ENCODE measurements at regions not wholly inside any gene's neighbourhood (a gene's known extent, or its start where the extent isn't known, plus 50 kb on each side); places are given as distances from the start of the nearest gene placed in this dataset.

DNA sequence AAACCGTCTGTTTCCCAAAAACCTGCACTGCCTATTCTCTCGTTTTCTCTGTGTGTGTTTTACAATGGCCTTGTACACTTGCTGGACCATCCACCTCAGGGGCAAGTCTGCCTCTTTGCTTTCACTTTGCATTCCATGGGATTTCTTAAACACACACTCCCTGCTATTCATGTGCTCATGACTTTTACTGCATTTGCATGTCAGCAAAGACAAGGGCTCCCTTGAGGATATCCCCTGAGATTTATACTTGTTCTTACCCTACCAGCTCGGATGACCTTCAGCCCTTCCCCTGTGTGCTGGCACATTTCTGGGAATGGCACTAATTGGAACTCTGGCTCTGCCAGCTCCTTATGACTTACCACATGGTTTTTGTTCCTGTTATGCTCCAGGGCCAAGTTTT, 386.9 kb downstream of the AMY1C start:
- Histone ChIP-seq H2BK12ac (ENCODE audit: low read length in 2 of 2) (no peak overlapping the region), H2AFZ (ENCODE audit: low read depth, low read length) (no peak overlapping the region), H3K9me3 (ENCODE audit: control insufficient read depth, low read length) (no peaks in the 10 kb centered on the region), H2AK5ac (ENCODE audit: low read length, severe bottlenecking) (no peak overlapping the region), H3K36me3 (ENCODE audit: control insufficient read depth in 1 of 2, insufficient read depth in 2 of 2, low read depth in 1 of 2, low read length in 2 of 2) (no peaks in the 10 kb centered on the region), H3K4me3 (ENCODE audit: insufficient read depth in 1 of 2, low read depth in 1 of 2, low read length in 2 of 2) (no peak overlapping the region), H2BK120ac (ENCODE audit: low read depth, low read length) (no peak overlapping the region), H3K4ac (ENCODE audit: low read depth in 1 of 2, low read length in 2 of 2) (no peak overlapping the region), H3K4me2 (ENCODE audit: low read length, poor library complexity, severe bottlenecking) (no peak overlapping the region), H3K4me1 (ENCODE audit: control insufficient read depth, insufficient read depth, low read depth, low read length) (no peaks in the 10 kb centered on the region), H4K8ac (ENCODE audit: low read length) (no peak overlapping the region), H2BK5ac (ENCODE audit: low read depth, low read length, poor library complexity, severe bottlenecking) (no peak overlapping the region), H4K91ac (ENCODE audit: low read length) (no peak overlapping the region), H2BK15ac (ENCODE audit: low read depth, poor library complexity, severe bottlenecking) (no peak overlapping the region), H3K23ac (ENCODE audit: low read length in 2 of 2) (no peak overlapping the region), H3K79me1 (replicated peaks; ENCODE audit: low read length, poor library complexity, severe bottlenecking) (no peaks in the 10 kb centered on the region), H3K14ac (ENCODE audit: low read length in 2 of 2) (no peak overlapping the region), H3K9ac (ENCODE audit: low read length) (no peak overlapping the region), H3K27me3 (ENCODE audit: control insufficient read depth in 1 of 2, insufficient read depth in 1 of 2, low read length in 2 of 2) (no peaks in the 10 kb centered on the region), H3K18ac (ENCODE audit: low read depth in 1 of 2, low read length in 2 of 2) (no peak overlapping the region), H3K27ac (ENCODE audit: low read length, poor library complexity, severe bottlenecking) (no peak overlapping the region)
- 70% methylated on average over 3 of the region's 3 CpGs for WGBS
- no peak for DNase-seq

DNA sequence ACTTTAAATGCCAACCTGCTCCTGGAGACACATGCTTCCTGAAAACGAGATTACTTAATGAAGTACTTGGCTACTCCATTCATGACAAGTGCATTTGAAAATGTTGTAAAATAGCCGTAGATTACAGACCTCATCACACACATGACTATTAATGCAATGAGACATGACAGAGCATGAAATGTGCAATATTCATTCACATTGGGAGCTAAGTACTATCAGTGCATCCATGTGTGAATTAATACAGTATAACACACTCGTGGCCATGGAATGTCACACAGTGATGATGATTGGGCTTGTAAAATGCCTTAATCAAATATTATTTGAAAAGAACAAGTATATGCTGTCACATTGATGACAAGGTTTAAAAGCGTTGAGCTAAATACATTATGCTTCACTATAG, 407.0 kb downstream of the AMY1C start:
- Histone ChIP-seq H4K8ac (ENCODE audit: low read length) (no peak overlapping the region), H2AK5ac (ENCODE audit: low read length, severe bottlenecking) (no peak overlapping the region), H3K14ac (ENCODE audit: low read length in 2 of 2) (no peak overlapping the region), H3K27ac (ENCODE audit: low read length, poor library complexity, severe bottlenecking) (no peak overlapping the region), H3K4me3 (ENCODE audit: insufficient read depth in 1 of 2, low read depth in 1 of 2, low read length in 2 of 2) (no peak overlapping the region), H3K4ac (ENCODE audit: low read depth in 1 of 2, low read length in 2 of 2) (no peak overlapping the region), H3K36me3 (ENCODE audit: control insufficient read depth in 1 of 2, insufficient read depth in 2 of 2, low read depth in 1 of 2, low read length in 2 of 2) (no peaks in the 10 kb centered on the region), H3K79me1 (replicated peaks; ENCODE audit: low read length, poor library complexity, severe bottlenecking) (no peaks in the 10 kb centered on the region), H2BK12ac (ENCODE audit: low read length in 2 of 2) (no peak overlapping the region), H3K4me1 (ENCODE audit: control insufficient read depth, insufficient read depth, low read depth, low read length) (no peaks in the 10 kb centered on the region), H2BK120ac (ENCODE audit: low read depth, low read length) (no peak overlapping the region), H2BK5ac (ENCODE audit: low read depth, low read length, poor library complexity, severe bottlenecking) (no peak overlapping the region), H3K4me2 (ENCODE audit: low read length, poor library complexity, severe bottlenecking) (no peak overlapping the region), H3K9ac (ENCODE audit: low read length) (no peak overlapping the region), H4K91ac (ENCODE audit: low read length) (no peak overlapping the region), H2BK15ac (ENCODE audit: low read depth, poor library complexity, severe bottlenecking) (no peak overlapping the region), H3K9me3 (ENCODE audit: control insufficient read depth, low read length) (peaks cover 19% of the 10 kb centered on the region), H3K27me3 (ENCODE audit: control insufficient read depth in 1 of 2, insufficient read depth in 1 of 2, low read length in 2 of 2) (no peaks in the 10 kb centered on the region), H3K18ac (ENCODE audit: low read depth in 1 of 2, low read length in 2 of 2) (no peak overlapping the region), H3K23ac (ENCODE audit: low read length in 2 of 2) (no peak overlapping the region), H2AFZ (ENCODE audit: low read depth, low read length) (no peak overlapping the region)
- WGBS: 93% methylated on average over 2 of the region's 4 CpGs
- no peak for DNase-seq

DNA sequence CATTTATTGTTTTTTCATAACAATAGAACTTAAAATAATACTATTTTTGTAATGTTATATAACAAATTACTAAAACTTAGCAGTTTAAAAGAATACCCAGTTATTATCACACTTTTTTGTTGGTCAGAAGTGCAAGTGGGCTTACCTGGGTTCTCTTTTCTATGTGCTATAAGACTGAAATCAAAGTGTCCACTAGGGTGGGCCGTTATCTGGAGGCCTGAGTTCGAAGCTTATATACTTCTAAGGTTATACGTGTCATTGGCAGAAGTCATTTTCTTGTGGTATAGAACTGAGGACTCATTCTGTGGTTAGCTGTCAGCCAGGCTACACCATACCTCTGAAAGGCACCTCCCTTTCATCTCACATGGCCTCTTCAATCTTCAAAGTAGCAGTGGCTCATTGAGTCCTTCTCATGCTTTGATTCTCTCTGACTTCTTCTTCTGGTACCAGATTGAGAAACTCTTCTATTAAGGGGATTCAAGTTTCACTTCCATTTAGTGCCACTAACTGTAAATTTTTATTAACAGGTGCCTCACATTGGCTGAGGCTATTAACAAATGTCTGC, 414.3 kb downstream of the AMY1C start:
- no CpG with 5 or more reads among the region's 3 CpGs for WGBS
- Histone ChIP-seq H3K4me2 (ENCODE audit: low read length, poor library complexity, severe bottlenecking) (no peak overlapping the region), H2AFZ (ENCODE audit: low read depth, low read length) (no peak overlapping the region), H3K4me3 (ENCODE audit: insufficient read depth in 1 of 2, low read depth in 1 of 2, low read length in 2 of 2) (no peak overlapping the region), H2AK5ac (ENCODE audit: low read length, severe bottlenecking) (no peak overlapping the region), H2BK120ac (ENCODE audit: low read depth, low read length) (no peak overlapping the region), H4K91ac (ENCODE audit: low read length) (no peak overlapping the region), H3K36me3 (ENCODE audit: control insufficient read depth in 1 of 2, insufficient read depth in 2 of 2, low read depth in 1 of 2, low read length in 2 of 2) (no peaks in the 10 kb centered on the region), H3K4ac (ENCODE audit: low read depth in 1 of 2, low read length in 2 of 2) (no peak overlapping the region), H3K9me3 (ENCODE audit: control insufficient read depth, low read length) (peaks cover 12% of the 10 kb centered on the region), H3K14ac (ENCODE audit: low read length in 2 of 2) (no peak overlapping the region), H3K79me1 (replicated peaks; ENCODE audit: low read length, poor library complexity, severe bottlenecking) (no peaks in the 10 kb centered on the region), H2BK5ac (ENCODE audit: low read depth, low read length, poor library complexity, severe bottlenecking) (no peak overlapping the region), H4K8ac (ENCODE audit: low read length) (no peak overlapping the region), H3K23ac (ENCODE audit: low read length in 2 of 2) (no peak overlapping the region), H3K18ac (ENCODE audit: low read depth in 1 of 2, low read length in 2 of 2) (no peak overlapping the region), H3K4me1 (ENCODE audit: control insufficient read depth, insufficient read depth, low read depth, low read length) (no peaks in the 10 kb centered on the region), H2BK12ac (ENCODE audit: low read length in 2 of 2) (no peak overlapping the region), H3K27me3 (ENCODE audit: control insufficient read depth in 1 of 2, insufficient read depth in 1 of 2, low read length in 2 of 2) (no peaks in the 10 kb centered on the region), H3K9ac (ENCODE audit: low read length) (no peak overlapping the region), H2BK15ac (ENCODE audit: low read depth, poor library complexity, severe bottlenecking) (no peak overlapping the region), H3K27ac (ENCODE audit: low read length, poor library complexity, severe bottlenecking) (no peak overlapping the region)
- no peak for DNase-seq

DNA sequence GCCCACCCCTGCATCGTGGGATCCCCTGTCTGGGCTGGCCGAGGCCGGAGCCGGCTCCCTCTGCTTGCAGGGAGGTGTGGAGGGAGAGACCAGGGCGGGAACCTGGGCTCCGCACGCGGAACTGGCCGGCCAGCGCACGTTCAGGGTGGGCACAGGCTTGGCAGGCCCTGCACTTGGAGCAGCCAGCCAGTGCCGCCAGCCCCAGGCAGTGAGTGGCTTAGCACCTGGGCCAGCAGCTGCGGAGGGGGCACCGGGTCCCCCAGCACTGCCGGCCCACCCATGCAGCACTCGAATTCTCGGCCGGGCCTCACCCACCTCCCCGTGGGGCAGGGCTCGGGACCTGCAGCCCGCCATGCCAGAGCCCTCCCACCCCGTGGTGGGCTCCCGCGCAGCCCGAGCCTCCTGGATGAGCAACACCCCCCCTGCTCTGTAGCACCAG, 422.6 kb downstream of the AMY1C start:
- Histone ChIP-seq H3K14ac (ENCODE audit: low read length in 2 of 2) (no peak overlapping the region), H3K23ac (ENCODE audit: low read length in 2 of 2) (no peak overlapping the region), H3K36me3 (ENCODE audit: control insufficient read depth in 1 of 2, insufficient read depth in 2 of 2, low read depth in 1 of 2, low read length in 2 of 2) (no peaks in the 10 kb centered on the region), H3K4me1 (ENCODE audit: control insufficient read depth, insufficient read depth, low read depth, low read length) (no peaks in the 10 kb centered on the region), H3K4me2 (ENCODE audit: low read length, poor library complexity, severe bottlenecking) (no peak overlapping the region), H3K9me3 (ENCODE audit: control insufficient read depth, low read length) (peaks cover 7% of the 10 kb centered on the region), H2BK12ac (ENCODE audit: low read length in 2 of 2) (no peak overlapping the region), H2BK120ac (ENCODE audit: low read depth, low read length) (no peak overlapping the region), H4K91ac (ENCODE audit: low read length) (no peak overlapping the region), H2AFZ (ENCODE audit: low read depth, low read length) (no peak overlapping the region), H3K4ac (ENCODE audit: low read depth in 1 of 2, low read length in 2 of 2) (no peak overlapping the region), H4K8ac (ENCODE audit: low read length) (no peak overlapping the region), H3K18ac (ENCODE audit: low read depth in 1 of 2, low read length in 2 of 2) (no peak overlapping the region), H3K4me3 (ENCODE audit: insufficient read depth in 1 of 2, low read depth in 1 of 2, low read length in 2 of 2) (no peak overlapping the region), H3K27ac (ENCODE audit: low read length, poor library complexity, severe bottlenecking) (no peak overlapping the region), H2AK5ac (ENCODE audit: low read length, severe bottlenecking) (no peak overlapping the region), H3K27me3 (ENCODE audit: control insufficient read depth in 1 of 2, insufficient read depth in 1 of 2, low read length in 2 of 2) (no peaks in the 10 kb centered on the region), H2BK5ac (ENCODE audit: low read depth, low read length, poor library complexity, severe bottlenecking) (no peak overlapping the region), H3K9ac (ENCODE audit: low read length) (no peak overlapping the region), H2BK15ac (ENCODE audit: low read depth, poor library complexity, severe bottlenecking) (no peak overlapping the region), H3K79me1 (replicated peaks; ENCODE audit: low read length, poor library complexity, severe bottlenecking) (no peaks in the 10 kb centered on the region)
- 92% methylated on average over 22 of the region's 25 CpGs for WGBS
- no peak for DNase-seq
